Gastroesophageal sphincter (tissue), 3 donors: ENCODE measurements at regions not wholly inside any gene's neighbourhood (a gene's known extent, or its start where the extent isn't known, plus 50 kb on each side); places are given as distances from the start of the nearest gene placed in this dataset.

ENCODE experiments used
- CTCF ChIP-seq, 4 experiments: fragments of 200-600 bp in 2 of 4; fragments of 450-650 bp in 2 of 4; sonication (generic) in 1 of 4; IDR thresholded peaks; one replicate each; pipeline ENCODE4 v1.5.1; 2017 to 2019; ENCODE audit warnings: antibody characterized with exemption in 4 of 4, mild to moderate bottlenecking in 2 of 4, moderate library complexity in 2 of 4
- POLR2A ChIP-seq, 2 donors: fragments of 450-650 bp; IDR thresholded peaks; one replicate each; pipeline ENCODE4 v1.6.1; 2017; ENCODE audit warnings: antibody characterized with exemption in 2 of 2, mild to moderate bottlenecking in 2 of 2, moderate library complexity in 1 of 2
- POLR2AphosphoS5 ChIP-seq: sonication (generic); formaldehyde crosslinking; IDR thresholded peaks from one replicate; pipeline ENCODE4 v1.6.1; 2017; ENCODE audit warnings: antibody characterized with exemption

- TF ChIP-seq CTCF (IDR thresholded peaks at IDR 0.05) (no peak), POLR2AphosphoS5 (no peak), POLR2A (IDR thresholded peaks at IDR 0.05) (no peak)
Measured at GRCh38 chr3:69613286-69613685, 126.0 kb upstream of the MITF start.
